ENCODE measurements at regions not wholly inside any gene's neighbourhood (a gene's known extent, or its start where the extent isn't known, plus 50 kb on each side); places are given as distances from the start of the nearest gene placed in this dataset.
"Not testable (repeated sequence)": the region's sequence is repeated elsewhere in the genome, so short reads cannot be mapped to it uniquely, and the experiment has no call there.

GRCh38 chr13:63840551-63841421 lies 2425.1 kb upstream of the PCDH20 start:
- DNase-seq (ENCODE audit: low spot score): no peak

- no peak for DNase-seq (ENCODE audit: low spot score)
These were observed 2422.9 kb upstream of the PCDH20 start for GRCh38 chr13:63838366-63839110.

DNA sequence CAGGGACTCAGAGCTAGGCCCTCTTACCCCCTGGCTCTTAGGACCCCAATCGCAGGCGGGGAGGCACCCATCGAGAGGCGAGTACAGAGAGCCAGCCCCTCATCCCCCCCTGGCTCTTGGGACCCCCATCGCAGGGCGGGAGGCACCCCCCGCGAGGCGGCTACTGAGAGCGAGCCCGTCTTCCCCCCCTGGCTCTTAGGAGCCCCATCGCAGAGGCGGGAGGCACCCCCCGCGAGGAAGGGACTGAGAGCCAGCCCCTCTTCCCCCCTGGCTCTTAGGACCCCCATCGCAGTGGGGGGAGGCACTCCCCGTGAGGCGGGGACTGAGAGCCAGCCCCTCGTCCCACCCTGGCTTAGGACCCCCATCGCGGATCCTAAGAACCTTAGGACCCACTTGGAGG lies 2422.1 kb upstream of the PCDH20 start:
- DNase-seq (ENCODE audit: low spot score): not testable (repeated sequence)

DNA sequence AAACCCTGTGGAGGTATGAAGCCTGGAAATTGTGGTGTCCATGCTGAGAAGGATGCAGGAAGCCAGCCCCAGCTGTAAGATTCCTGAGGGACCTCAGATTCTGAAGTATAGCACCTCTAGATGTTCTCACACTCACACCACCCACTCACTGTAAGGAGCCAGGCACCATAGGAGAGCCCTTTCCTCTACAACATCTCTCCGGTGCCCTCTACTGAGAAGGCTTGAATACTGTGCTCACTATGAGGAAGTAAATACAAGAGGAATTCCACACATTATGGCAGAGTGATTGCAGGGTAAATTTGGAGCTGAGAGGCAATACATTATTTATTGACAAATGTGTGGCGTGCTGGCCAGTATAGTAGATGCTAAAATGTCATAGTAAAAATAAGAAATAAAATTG lies 2414.0 kb upstream of the PCDH20 start:
- not testable (repeated sequence) for DNase-seq (ENCODE audit: low spot score)

DNA sequence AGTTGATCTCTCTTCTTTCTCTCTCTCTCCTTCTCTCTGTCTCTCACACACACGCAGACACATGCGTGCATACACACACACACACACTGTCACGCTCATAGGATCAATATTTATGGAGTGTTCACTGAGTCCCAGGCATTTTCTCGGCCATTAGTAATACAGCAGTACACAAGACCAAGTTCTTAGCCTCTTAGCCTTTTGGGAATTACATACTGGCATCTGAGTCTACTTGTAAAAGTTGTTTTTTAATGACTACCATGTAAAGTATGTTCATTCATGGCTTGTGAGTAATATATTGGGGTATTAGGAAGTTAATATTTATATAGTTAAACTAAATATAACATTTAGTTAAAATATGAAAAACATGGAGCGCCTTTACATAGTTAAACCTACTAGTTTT lies 2406.1 kb upstream of the PCDH20 start:
- not testable (repeated sequence) for DNase-seq (ENCODE audit: low spot score)

- not testable (repeated sequence) for DNase-seq (ENCODE audit: low spot score)
These were observed 2395.9 kb upstream of the PCDH20 start for GRCh38 chr13:63811428-63812004.

DNA sequence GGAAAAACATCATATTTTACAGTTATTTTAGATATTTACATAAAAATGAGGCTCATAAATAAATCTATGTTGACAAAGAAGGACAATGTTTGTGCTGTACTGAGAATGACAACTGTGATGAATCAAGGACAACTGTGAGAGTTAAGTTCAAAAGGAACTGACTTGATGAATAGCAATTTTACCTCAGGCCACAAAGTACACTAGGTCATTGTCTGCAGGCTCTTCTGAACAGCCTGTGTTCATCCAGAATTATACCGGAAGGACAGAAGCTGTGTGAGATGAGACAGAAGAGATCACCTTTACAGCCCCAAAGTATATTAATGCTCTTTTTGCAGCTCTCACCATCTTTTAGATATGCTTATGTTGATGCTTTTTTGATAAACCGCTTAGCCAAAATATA lies 2375.5 kb upstream of the PCDH20 start:
- DNase-seq (ENCODE audit: low spot score): not testable (repeated sequence)

DNA sequence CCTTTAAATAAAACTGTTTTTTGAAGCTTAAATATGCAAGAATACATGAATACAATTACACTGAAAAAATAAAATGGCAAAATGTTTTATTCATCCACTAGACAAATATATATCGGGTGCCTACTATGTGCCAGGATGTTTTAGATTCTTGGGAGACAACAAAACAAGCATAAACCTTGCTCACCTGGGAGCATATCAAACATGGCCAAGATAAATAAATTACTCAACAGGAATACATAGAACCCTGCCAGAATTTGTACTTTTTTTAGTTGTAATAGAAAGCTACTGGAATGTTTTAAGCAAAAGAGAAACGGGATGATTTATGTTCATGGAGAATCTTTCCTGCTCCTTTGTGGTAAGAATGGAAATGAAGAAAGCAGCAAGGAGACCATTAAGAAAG lies 2358.5 kb upstream of the PCDH20 start:
- no peak for DNase-seq (ENCODE audit: low spot score)

- DNase-seq (ENCODE audit: low spot score): no peak
These were observed 2357.8 kb upstream of the PCDH20 start for GRCh38 chr13:63773476-63773875.

DNA sequence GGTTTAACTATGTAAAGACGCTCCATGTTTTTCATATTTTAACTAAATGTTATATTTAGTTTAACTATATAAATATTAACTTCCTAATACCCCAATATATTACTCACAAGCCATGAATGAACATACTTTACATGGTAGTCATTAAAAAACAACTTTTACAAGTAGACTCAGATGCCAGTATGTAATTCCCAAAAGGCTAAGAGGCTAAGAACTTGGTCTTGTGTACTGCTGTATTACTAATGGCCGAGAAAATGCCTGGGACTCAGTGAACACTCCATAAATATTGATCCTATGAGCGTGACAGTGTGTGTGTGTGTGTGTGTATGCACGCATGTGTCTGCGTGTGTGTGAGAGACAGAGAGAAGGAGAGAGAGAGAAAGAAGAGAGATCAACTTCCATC lies 2342.0 kb upstream of the PCDH20 start:
- not testable (repeated sequence) for DNase-seq (ENCODE audit: low spot score)

DNA sequence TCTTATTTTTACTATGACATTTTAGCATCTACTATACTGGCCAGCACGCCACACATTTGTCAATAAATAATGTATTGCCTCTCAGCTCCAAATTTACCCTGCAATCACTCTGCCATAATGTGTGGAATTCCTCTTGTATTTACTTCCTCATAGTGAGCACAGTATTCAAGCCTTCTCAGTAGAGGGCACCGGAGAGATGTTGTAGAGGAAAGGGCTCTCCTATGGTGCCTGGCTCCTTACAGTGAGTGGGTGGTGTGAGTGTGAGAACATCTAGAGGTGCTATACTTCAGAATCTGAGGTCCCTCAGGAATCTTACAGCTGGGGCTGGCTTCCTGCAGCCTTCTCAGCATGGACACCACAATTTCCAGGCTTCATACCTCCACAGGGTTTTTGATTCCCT lies 2334.2 kb upstream of the PCDH20 start:
- DNase-seq (ENCODE audit: low spot score): not testable (repeated sequence)

DNA sequence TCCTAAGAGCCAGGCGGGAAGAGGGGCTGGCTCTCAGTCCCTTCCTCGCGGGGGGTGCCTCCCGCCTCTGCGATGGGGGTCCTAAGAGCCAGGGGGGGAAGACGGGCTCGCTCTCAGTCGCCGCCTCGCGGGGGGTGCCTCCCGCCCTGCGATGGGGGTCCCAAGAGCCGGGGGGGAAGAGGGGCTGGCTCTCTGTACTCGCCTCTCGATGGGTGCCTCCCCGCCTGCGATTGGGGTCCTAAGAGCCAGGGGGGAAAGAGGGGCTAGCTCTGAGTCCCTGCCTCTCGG lies 2326.1 kb upstream of the PCDH20 start:
- DNase-seq (ENCODE audit: low spot score): not testable (repeated sequence)

DNA sequence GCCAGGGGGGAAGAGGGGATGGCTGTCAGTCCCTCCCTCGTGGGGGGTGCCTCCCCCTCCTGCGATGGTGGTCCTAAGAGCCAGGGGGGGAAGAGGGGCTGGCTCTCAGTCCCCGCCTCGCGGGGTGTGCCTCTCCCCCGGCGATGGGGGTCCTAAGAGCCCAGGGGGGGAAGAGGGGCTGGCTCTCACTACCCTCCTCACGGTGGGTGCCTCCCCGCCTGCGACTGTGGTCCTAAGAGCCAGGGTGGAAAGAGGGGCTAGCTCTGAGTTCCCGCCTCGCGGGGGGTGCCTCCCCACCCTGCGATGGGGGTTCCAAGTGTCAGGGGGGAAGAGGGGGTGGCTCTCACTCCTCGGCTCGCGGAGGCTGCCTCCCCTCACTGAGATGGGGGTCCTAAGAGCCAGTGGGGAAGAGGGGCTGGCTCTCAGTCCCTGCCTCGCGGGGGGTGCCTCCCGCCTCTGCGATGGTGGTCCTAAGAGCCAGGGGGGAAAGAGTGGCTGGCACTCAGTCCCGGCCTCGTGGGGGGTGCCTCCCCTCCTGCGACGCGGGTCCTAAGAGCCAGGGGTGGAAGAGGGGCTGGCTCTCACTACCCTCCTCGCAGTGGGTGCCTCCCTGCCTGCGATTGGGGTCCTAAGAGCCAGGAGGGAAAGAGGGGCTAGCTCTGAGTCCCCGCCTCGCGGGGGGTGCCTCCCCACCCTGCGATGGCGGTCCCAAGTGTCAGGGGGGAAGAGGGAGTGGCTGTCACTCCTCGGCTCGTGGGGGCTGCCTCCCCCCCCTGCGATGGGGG lies 2325.6 kb upstream of the PCDH20 start:
- DNase-seq (ENCODE audit: low spot score): no peak

DNA sequence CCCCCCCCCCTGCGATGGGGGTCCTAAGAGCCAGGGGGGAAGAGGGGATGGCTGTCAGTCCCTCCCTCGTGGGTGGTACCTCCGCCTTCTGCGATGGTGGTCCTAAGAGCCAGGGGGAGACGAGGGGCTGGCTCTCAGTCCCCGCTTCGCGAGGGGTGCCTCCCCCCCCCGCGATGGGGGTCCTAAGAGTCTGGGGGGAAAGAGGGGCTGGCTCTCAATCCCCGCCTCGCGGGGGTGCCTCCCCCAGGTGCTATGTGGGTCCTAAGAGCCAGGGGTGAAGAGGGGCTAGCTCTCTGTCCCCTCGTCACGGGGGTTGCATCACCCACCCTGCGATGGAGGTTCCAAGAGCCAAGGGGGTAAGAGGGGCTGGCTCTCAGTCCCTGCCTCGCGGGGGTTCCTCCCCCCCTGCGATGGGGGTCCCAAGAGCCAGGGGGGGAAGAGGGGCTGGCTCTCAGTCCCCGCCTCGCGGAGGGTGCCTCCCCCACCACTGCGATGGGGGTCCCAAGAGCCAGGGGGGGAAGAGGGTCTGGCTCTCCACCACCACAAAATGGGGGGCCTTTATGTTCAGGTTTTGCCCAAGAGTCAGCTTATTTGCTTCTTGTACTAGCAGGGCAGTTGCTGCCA lies 2323.6 kb upstream of the PCDH20 start:
- DNase-seq (ENCODE audit: low spot score): not testable (repeated sequence)

DNA sequence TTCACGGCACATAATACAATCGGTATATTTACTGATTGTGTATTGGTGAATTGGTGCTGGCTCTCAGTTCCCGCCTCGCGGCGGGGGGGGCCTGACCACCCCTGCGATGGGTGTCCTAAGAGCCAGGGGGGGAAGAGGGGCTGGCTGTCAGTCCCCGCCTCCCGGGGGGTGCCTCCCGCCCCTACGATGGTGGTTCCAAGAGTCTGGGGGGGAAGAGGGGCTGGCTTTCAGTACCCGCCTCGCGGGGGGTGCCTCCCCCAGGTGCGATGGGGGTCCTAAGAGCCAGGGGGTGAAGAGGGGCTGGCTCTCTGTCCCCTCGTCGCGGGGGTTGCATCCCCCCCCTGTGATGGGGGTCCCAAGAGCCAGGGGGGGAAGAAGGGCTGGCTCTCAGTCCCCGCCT lies 2321.8 kb upstream of the PCDH20 start:
- DNase-seq (ENCODE audit: low spot score): no peak

DNA sequence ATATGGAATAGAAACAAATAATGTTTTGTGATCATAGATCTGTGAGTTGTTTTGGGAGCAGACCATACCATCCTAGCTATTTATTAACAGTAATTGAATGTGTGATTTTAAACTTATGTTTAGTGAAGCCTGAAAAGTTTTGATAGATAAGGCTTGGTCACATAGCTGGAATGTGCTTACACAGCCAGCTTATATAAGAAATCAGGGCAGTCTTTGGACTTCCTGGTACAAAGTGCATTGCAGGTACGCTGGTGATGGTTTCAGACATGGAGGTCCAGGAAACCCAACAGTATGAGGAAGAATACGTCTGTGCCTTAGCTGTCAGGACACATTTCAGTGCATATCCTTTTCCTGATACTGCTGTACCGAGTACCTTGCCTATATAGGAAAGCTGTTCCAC lies 2316.2 kb upstream of the PCDH20 start:
- no peak for DNase-seq (ENCODE audit: low spot score)

DNA sequence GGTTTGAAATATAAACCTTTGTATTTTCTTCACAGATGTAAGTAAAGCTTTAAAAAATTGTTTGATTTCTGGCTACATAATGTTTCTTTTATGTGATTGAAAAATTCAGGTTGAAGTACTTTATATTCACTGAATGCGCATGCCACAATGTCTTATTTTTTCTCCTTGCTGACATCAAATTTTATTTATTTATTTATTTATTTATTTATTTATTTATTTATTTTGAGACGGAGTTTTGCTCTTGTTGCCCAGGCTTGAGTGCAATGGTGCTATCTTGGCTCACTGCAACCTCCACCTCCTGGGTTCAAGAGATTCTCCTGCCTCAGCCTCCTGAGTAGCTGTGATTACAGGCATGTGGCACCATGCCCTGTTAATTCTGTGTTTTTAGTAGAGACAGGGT lies 2296.5 kb upstream of the PCDH20 start:
- not testable (repeated sequence) for DNase-seq (ENCODE audit: low spot score)

GRCh38 chr13:63706751-63707150 lies 2291.1 kb upstream of the PCDH20 start:
- DNase-seq (ENCODE audit: low spot score): no peak

GRCh38 chr13:63704521-63704920 lies 2288.9 kb upstream of the PCDH20 start:
- DNase-seq (ENCODE audit: low spot score): no peak

DNA sequence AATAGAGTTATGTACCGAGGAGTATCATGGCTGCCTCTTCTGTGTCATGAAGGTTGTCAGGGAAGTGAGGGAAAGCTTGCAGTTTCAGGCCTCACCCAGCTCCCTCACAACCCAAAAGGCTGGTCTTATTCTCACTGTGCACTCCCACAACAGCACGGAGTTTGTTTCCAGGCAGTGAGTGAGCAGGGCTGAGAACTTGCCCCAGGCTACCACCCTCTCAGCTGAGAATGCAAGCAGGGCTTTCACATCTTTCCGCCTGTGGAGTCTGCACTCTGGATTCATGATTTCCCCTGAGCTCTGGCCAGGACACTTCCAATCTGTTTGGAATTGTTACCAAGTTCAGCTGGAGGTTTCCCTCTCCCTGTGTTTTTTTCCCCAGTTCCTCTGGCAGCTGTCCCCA lies 2284.7 kb upstream of the PCDH20 start:
- no peak for DNase-seq (ENCODE audit: low spot score)

GRCh38 chr13:63699948-63700347 lies 2284.3 kb upstream of the PCDH20 start:
- DNase-seq (ENCODE audit: low spot score): no peak

DNA sequence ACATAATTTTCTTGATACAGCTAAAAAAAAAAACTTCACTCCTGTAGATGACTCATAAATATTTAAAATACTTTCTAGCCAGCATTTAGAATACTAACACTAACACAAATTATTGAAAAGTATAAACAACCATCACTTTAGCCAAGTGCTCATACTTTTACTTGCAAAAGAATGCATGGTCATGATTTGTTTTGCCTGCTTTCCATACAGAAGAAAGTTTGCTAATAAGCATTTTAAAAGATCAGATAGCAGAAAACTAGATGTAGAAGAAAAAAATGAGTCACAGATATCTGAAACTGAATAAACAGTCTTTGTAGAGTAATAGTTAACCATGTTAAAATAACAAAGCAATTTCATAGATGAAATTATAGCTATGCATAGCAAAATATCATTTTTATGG lies 2280.4 kb upstream of the PCDH20 start:
- DNase-seq (ENCODE audit: low spot score): no peak
